Activated B cell treated with CpG ODN at 0.5 μM for 24 hours (primary cell): ENCODE measurements at regions not wholly inside any gene's neighbourhood (a gene's known extent, or its start where the extent isn't known, plus 50 kb on each side); places are given as distances from the start of the nearest gene placed in this dataset.
"Not testable (repeated sequence)": the region's sequence is repeated elsewhere in the genome, so short reads cannot be mapped to it uniquely, and the experiment has no call there.

Source experiments
- ATAC-seq: fragments of 200-7000 bp; cut with Tn5 transposase; one replicate; pipeline ENCODE4 v1.10.0; 2021; ENCODE audit warnings: low read depth, mild to moderate bottlenecking, moderate library complexity
- CTCF ChIA-PET: fragments of 350-600 bp; sonication (Branson Sonifier 250); formaldehyde crosslinking; loops from one replicate; lab custom pipeline; 2021; ENCODE audit warnings: antibody characterized with exemption; lab: Charles Lee
- POLR2A ChIA-PET: fragments of 350-600 bp; sonication (Branson Sonifier 250); formaldehyde crosslinking; loops from one replicate; lab custom pipeline; 2021; ENCODE audit warnings: antibody characterized with exemption; lab: Charles Lee
- DNase-seq: peaks from one replicate; pipeline ENCODE4 v3.0.0; 2022
- H3K27ac Mint-ChIP-seq: one replicate; pipeline ENCODE4 v1.8.0; 2020; ENCODE audit warnings: mixed read lengths
- H3K27me3 Mint-ChIP-seq: one replicate; pipeline ENCODE4 v1.8.0; 2021; ENCODE audit warnings: mixed read lengths
- H3K36me3 Mint-ChIP-seq: one replicate; pipeline ENCODE4 v1.8.0; 2021; ENCODE audit warnings: low read depth, mixed read lengths
- H3K4me1 Mint-ChIP-seq: one replicate; pipeline ENCODE4 v1.8.0; 2021; ENCODE audit warnings: mixed read lengths
- H3K4me3 Mint-ChIP-seq: one replicate; pipeline ENCODE4 v1.8.0; 2020; ENCODE audit warnings: mild to moderate bottlenecking, mixed read lengths
- H3K9me3 Mint-ChIP-seq: one replicate; pipeline ENCODE4 v1.8.0; 2020; ENCODE audit warnings: mixed read lengths
- CTCF ChIP-seq: fragments of 200-600 bp; IDR thresholded peaks from one replicate; pipeline ENCODE4 v1.8.0; 2022; ENCODE audit warnings: antibody characterized with exemption, mild to moderate bottlenecking
- intact Hi-C: fragments of 100-400 bp; cut with micrococcal nuclease; formaldehyde crosslinking; loops from one replicate; pipeline ENCODE4 v1.15.1; 2024

- H3K4me3 Mint-ChIP-seq, result no peak overlapping the region
- H3K36me3 Mint-ChIP-seq, result no peaks in the 10 kb centered on the region
- CTCF ChIA-PET, result no interaction called here
- DNase-seq, result no peak
- no peaks in the 10 kb centered on the region for H3K27me3 Mint-ChIP-seq
- H3K27ac Mint-ChIP-seq, result no peak overlapping the region
- intact Hi-C loops, result no loop called here
- POLR2A ChIA-PET, result no interaction called here
- ATAC-seq, result no peak
- H3K9me3 Mint-ChIP-seq, result peaks cover 4% of the 10 kb centered on the region
- no peak for TF ChIP-seq CTCF
- no peaks in the 10 kb centered on the region for H3K4me1 Mint-ChIP-seq
Measured at GRCh38 chr2:228774548-228774947, 496.5 kb downstream of the PID1 start.

- TF ChIP-seq CTCF, result no peak
- no peak overlapping the region for H3K27ac Mint-ChIP-seq
- CTCF ChIA-PET, result no interaction called here
- POLR2A ChIA-PET, result no interaction called here
- H3K27me3 Mint-ChIP-seq, result no peaks in the 10 kb centered on the region
- no peaks in the 10 kb centered on the region for H3K4me1 Mint-ChIP-seq
- no peak for DNase-seq
- H3K36me3 Mint-ChIP-seq, result no peaks in the 10 kb centered on the region
- peaks cover 6% of the 10 kb centered on the region for H3K9me3 Mint-ChIP-seq
- intact Hi-C loops, result no loop called here
- H3K4me3 Mint-ChIP-seq, result no peak overlapping the region
- ATAC-seq, result no peak
Measured at GRCh38 chr2:228771774-228772173, 499.3 kb downstream of the PID1 start.

GRCh38 chr2:228771315-228771714, 499.8 kb downstream of the PID1 start:
- Mint-ChIP-seq H3K9me3 (peaks cover 8% of the 10 kb centered on the region), H3K4me3 (no peak overlapping the region), H3K4me1 (no peaks in the 10 kb centered on the region), H3K27me3 (no peaks in the 10 kb centered on the region), H3K27ac (no peak overlapping the region), H3K36me3 (no peaks in the 10 kb centered on the region)
- ATAC-seq (no peak), DNase-seq (no peak)
- ChIA-PET CTCF (no interaction called here), POLR2A (no interaction called here)
- intact Hi-C loops, result no loop called here
- TF ChIP-seq CTCF, result no peak

GRCh38 chr2:228768818-228769217, 502.3 kb downstream of the PID1 start:
- ChIA-PET CTCF (no interaction called here), POLR2A (no interaction called here)
- no peak overlapping the region for H3K27ac Mint-ChIP-seq
- H3K4me3 Mint-ChIP-seq, result no peak overlapping the region
- intact Hi-C loops, result no loop called here
- no peaks in the 10 kb centered on the region for H3K27me3 Mint-ChIP-seq
- no peak for DNase-seq
- no peak for ATAC-seq
- peaks cover 7% of the 10 kb centered on the region for H3K9me3 Mint-ChIP-seq
- no peaks in the 10 kb centered on the region for H3K4me1 Mint-ChIP-seq
- H3K36me3 Mint-ChIP-seq, result no peaks in the 10 kb centered on the region
- no peak for TF ChIP-seq CTCF

GRCh38 chr2:228768141-228768540, 502.9 kb downstream of the PID1 start:
- H3K4me1 Mint-ChIP-seq, ATAC-seq, H3K4me3 Mint-ChIP-seq, intact Hi-C loops, H3K36me3 Mint-ChIP-seq, CTCF ChIA-PET, H3K27me3 Mint-ChIP-seq, H3K9me3 Mint-ChIP-seq, DNase-seq, H3K27ac Mint-ChIP-seq, POLR2A ChIA-PET: not testable (repeated sequence)

GRCh38 chr2:228767196-228767595, 503.9 kb downstream of the PID1 start:
- no peak for ATAC-seq
- no peaks in the 10 kb centered on the region for H3K36me3 Mint-ChIP-seq
- no peaks in the 10 kb centered on the region for H3K27me3 Mint-ChIP-seq
- TF ChIP-seq CTCF, result no peak
- peaks cover 7% of the 10 kb centered on the region for H3K9me3 Mint-ChIP-seq
- DNase-seq, result no peak
- ChIA-PET POLR2A (no interaction called here), CTCF (no interaction called here)
- H3K4me1 Mint-ChIP-seq, result no peaks in the 10 kb centered on the region
- H3K4me3 Mint-ChIP-seq, result no peak overlapping the region
- intact Hi-C loops, result no loop called here
- no peak overlapping the region for H3K27ac Mint-ChIP-seq
